Epithelial cell of esophagus (primary cell): ENCODE measurements at regions not wholly inside any gene's neighbourhood (a gene's known extent, or its start where the extent isn't known, plus 50 kb on each side); places are given as distances from the start of the nearest gene placed in this dataset.

Source experiments
- DNase-seq: peaks from one replicate; pipeline ENCODE4 v3.0.0; 2010; ENCODE audit warnings: low read depth
- H3K4me3 ChIP-seq: 2 replicates; pipeline ENCODE4 v1.5.1; 2011; ENCODE audit warnings: mild to moderate bottlenecking, low read length, control low read depth
- CTCF ChIP-seq: IDR thresholded peaks from 2 replicates; pipeline ENCODE4 v1.5.1; 2011; ENCODE audit warnings: low read depth, mild to moderate bottlenecking, low read length, control low read depth, inconsistent platforms; ENCODE audit not compliant: insufficient read depth; ENCODE audit errors: missing control alignments

- TF ChIP-seq CTCF, result no peak
- H3K4me3 ChIP-seq, result no peak overlapping the region
- no peak for DNase-seq
Measured at GRCh38 chr13:42373048-42373812, 101.3 kb downstream of the AKAP11 start.

- no peak overlapping the region for H3K4me3 ChIP-seq
- TF ChIP-seq CTCF, result no peak
- no peak for DNase-seq
Measured at GRCh38 chr13:42375663-42376062, 103.7 kb downstream of the AKAP11 start.

GRCh38 chr13:42377640-42378382, 105.9 kb downstream of the AKAP11 start:
- no peak for DNase-seq
- no peak overlapping the region for H3K4me3 ChIP-seq
- TF ChIP-seq CTCF, result no peak

DNA sequence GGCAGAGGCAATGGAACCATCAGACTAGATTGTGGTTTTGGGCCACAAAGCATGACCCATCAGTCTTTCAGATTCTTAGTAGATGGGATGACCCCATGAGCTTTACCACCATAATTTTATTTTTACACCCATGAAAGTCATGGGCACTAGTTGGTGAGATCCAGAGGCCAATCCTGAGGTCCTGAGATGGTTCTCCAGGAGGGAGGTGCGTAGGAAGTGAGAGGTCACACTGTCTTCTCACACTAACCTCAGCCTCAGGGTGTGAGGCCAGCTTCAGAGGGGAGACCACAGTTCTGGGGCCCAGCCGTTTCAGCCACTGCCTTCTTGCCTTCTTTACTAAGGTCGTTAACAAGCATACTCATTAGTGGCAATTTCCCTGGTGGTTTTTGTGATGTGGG, 106.4 kb downstream of the AKAP11 start:
- no peak overlapping the region for H3K4me3 ChIP-seq
- DNase-seq, result no peak

DNA sequence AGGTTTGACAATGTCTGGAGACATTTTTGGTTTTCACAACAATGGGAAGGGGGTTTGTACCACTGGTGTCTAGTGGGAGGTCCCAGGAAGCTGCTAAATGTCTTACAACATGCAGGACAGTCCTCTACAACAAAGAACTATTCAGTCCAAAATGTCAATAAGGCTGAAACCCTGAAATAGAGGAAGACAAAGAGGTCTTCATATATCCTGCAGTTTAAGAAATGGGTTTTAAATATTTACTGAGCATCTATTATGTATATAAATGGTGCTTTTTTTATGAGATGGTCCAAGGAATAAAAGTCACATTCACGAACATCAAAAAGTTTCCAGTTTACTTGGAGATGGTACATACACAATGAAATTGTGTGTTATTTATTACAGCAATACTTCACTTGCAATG, 107.3 kb downstream of the AKAP11 start:
- no peak for DNase-seq
- no peak for TF ChIP-seq CTCF
- no peak overlapping the region for H3K4me3 ChIP-seq

More for the DNA sequence above, 106.4 kb downstream of the AKAP11 start:
- no peak for TF ChIP-seq CTCF

DNA sequence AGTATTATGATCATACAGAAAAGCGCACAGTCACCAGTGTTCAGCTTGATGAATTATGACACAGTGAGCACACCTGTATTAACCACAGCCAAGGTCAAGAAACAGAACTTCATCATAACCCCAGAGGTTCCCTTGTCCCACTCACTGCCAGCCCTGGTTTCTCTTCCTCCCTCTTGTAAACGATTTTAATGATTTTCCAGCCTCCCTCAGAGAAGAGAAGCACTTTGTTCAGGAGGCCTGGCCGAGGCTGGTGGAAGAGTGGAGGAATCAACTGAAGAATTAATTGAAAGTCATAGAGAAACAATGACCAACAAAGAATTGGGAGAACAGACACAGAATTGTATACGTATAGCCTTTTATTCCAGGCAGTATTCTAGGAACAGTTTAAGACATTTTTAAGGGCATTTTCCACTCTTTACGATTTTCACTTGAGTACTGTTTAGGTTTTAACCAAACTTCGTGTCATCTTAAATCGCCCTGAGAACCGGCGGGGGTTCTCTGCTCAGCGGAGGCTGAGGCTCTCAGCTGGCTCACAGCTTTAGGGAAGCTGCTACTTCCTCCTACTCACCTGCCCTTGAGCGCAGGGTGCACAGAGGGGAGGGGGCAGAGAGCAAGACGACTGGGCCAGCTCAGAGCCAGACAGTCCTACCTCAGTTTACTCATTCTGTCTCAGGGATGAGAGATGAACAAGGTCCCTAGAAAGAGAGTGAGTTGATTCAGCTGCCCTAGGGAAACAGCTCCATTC, 108.6 kb downstream of the AKAP11 start:
- H3K4me3 ChIP-seq, result no peak overlapping the region
- no peak for TF ChIP-seq CTCF
- DNase-seq, result no peak
